RWPE1 (cell line): ENCODE measurements at regions not wholly inside any gene's neighbourhood (a gene's known extent, or its start where the extent isn't known, plus 50 kb on each side); places are given as distances from the start of the nearest gene placed in this dataset.

Experiments used
- CTCF ChIA-PET: fragments of 350-600 bp; sonication (Branson Sonifier 250); formaldehyde crosslinking; extraction: SDS; loops from one replicate; lab custom pipeline; 2021; lab: Yijun Ruan, JAX
- POLR2A ChIA-PET: fragments of 400-600 bp; formaldehyde crosslinking; extraction: SDS; loops from one replicate; lab custom pipeline; 2020; ENCODE audit warnings: antibody characterized with exemption; ENCODE audit not compliant: low non-redundant PET; lab: Yijun Ruan, JAX
- DNase-seq: peaks from one replicate; pipeline ENCODE4 v3.0.0; 2012; ENCODE audit warnings: low spot score
- H3K27ac ChIP-seq: fragments of 450-650 bp; 2 replicates; pipeline ENCODE4 v1.5.1; 2017
- CTCF ChIP-seq: fragments of 450-650 bp; conservative IDR thresholded peaks from 2 replicates; pipeline ENCODE4 v1.5.1; 2017; ENCODE audit warnings: low read depth, mild to moderate bottlenecking

- CTCF ChIA-PET, result no interaction called here
- DNase-seq, result no peak
- no peak for TF ChIP-seq CTCF
- no peak overlapping the region for H3K27ac ChIP-seq
- POLR2A ChIA-PET, result no interaction called here
Observed at GRCh38 chr4:14768449-14768848, 233.8 kb upstream of the CPEB2 start.

GRCh38 chr4:14769993-14770392, 232.3 kb upstream of the CPEB2 start:
- POLR2A ChIA-PET, result no interaction called here
- DNase-seq, result no peak
- CTCF ChIA-PET, result no interaction called here
- no peak overlapping the region for H3K27ac ChIP-seq
- TF ChIP-seq CTCF, result no peak

GRCh38 chr4:14771094-14771493, 231.2 kb upstream of the CPEB2 start:
- peak; percentile 14 for DNase-seq
- peak overlapping the region; percentile 60; the same call in 1 of the 2 replicates for H3K27ac ChIP-seq
- TF ChIP-seq CTCF, result no peak
- CTCF ChIA-PET, result no interaction called here
- POLR2A ChIA-PET, result interaction anchor here (0.5 kb wide), 1 partner anchor 59 kb away, joined by 3 read pairs; no protein-coding TSS in a partner anchor

- ChIA-PET CTCF (interaction anchor here (1.1 kb wide), 1 partner anchor 22 kb away, joined by 3 read pairs; no protein-coding TSS in a partner anchor), POLR2A (no interaction called here)
- H3K27ac ChIP-seq, result peak overlapping the region; percentile 60
- TF ChIP-seq CTCF, result no peak
- DNase-seq, result peak; percentile 31
Observed at GRCh38 chr4:14771504-14772175, 230.6 kb upstream of the CPEB2 start.

- H3K27ac ChIP-seq, result no peak overlapping the region
- CTCF ChIA-PET, result interaction anchor here (1.1 kb wide), 1 partner anchor 23 kb away, joined by 3 read pairs; no protein-coding TSS in a partner anchor
- no peak for DNase-seq
- TF ChIP-seq CTCF, result no peak
- POLR2A ChIA-PET, result no interaction called here
Observed at GRCh38 chr4:14772388-14772787, 229.9 kb upstream of the CPEB2 start.

GRCh38 chr4:14783011-14783877, 219.0 kb upstream of the CPEB2 start:
- CTCF ChIA-PET, result interaction anchor here (0.7 kb wide), 1 partner anchor 79 kb away, joined by 3 read pairs; no protein-coding TSS in a partner anchor
- no peak overlapping the region for H3K27ac ChIP-seq
- DNase-seq, result peak; percentile 79
- TF ChIP-seq CTCF, result no peak
- POLR2A ChIA-PET, result no interaction called here
